ENCODE measurements at regions not wholly inside any gene's neighbourhood (a gene's known extent, or its start where the extent isn't known, plus 50 kb on each side); places are given as distances from the start of the nearest gene placed in this dataset.
"Not testable (repeated sequence)": the region's sequence is repeated elsewhere in the genome, so short reads cannot be mapped to it uniquely, and the experiment has no call there.

GRCh38 chr2:150255528-150255927 lies 231.9 kb downstream of the RND3 start:
- TF ChIP-seq CTCF (IDR thresholded peaks at IDR 0.05; ENCODE audit: low read depth, low read length), result no peak
- H3K4me3 ChIP-seq (replicated peaks in 1 of 2; ENCODE audit: low read depth in 2 of 2, low read length in 2 of 2), result no peak overlapping the region
- DNase-seq (ENCODE audit: low read depth in 2 of 2), result peak; percentile 39 to 60

DNA sequence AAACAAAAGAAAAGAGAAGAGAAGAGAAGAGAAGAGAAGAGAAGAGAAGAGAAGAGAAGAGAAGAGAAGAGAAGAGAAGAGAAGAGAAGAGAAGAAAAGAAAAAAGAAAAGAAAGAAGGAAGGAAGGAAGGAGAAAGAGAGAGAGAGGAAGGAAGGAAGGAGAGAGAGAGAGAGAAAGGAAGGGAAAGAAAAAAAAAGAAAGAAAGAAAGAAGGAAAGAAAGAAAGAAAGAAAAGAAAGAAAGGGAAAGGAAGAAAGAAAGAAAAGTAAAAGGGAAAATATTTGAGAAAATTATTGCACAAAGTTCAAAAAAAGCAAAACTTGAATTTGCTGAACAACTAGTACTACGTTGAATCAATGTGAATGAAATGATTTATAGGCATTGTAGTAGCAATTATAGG lies 237.7 kb downstream of the RND3 start:
- DNase-seq (ENCODE audit: low read depth in 2 of 2), result not testable (repeated sequence)

DNA sequence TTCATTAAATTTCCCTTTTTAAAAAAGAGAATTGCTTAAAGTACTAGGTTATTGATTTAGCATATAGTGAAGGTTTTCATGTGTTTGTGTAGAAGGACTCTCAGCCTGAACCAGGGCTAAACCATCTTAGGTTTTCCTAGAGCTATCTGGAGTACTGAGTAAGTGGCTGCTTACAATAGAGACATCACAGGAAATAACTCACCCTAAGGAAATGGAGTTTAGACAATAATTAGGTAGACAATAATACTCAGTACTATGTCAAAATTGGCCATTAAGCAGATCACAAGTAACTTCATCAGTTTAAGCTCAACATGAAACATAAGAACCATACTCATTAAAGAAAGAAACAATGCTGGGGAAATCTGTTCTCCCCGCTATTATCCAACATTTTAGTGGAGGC lies 240.0 kb downstream of the RND3 start:
- peak in 1 of 2 donors; percentile 19 for DNase-seq (ENCODE audit: low read depth in 2 of 2)
- TF ChIP-seq CTCF (IDR thresholded peaks at IDR 0.05; ENCODE audit: low read depth, low read length), result no peak
- no peak overlapping the region for H3K4me3 ChIP-seq (replicated peaks in 1 of 2; ENCODE audit: low read depth in 2 of 2, low read length in 2 of 2)

More for the DNA sequence above, 237.7 kb downstream of the RND3 start:
- not testable (repeated sequence) for H3K4me3 ChIP-seq (replicated peaks in 1 of 2; ENCODE audit: low read depth in 2 of 2, low read length in 2 of 2)

DNA sequence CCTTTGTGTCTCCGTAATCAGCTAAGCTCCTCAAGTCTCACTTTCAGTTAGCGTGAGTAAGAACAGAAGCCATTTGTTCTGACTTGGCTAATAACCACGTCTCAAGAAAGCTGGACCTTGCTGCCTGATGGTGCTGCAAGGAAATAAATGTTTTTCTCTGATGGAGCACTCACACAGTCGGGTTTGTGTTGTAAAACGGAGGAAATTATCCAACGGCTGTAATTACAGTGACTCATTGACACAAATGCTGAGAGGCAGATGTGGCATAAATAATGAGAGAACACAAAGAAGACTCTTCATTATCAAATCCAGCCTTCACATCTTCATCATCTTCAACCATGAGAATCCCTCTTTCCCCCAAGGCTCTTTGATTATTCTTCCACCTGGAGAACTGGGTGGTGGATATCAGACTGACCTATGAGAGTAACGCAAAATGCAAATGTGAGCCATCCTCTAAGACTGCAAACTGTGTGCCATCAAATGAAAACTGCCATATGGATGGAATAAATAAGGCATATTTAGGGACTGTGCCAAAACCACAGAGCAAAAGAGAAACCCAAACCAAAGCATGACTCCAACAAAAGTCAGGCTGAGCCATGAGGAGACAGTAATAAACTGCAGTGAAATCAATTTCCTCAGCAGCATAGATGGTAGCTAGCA lies 252.6 kb downstream of the RND3 start:
- H3K4me3 ChIP-seq (replicated peaks in 1 of 2; ENCODE audit: low read depth in 2 of 2, low read length in 2 of 2), result peak overlapping the region in 1 of 2 donors; percentile 14
- no peak for TF ChIP-seq CTCF (IDR thresholded peaks at IDR 0.05; ENCODE audit: low read depth, low read length)
- DNase-seq (ENCODE audit: low read depth in 2 of 2), result peak; percentile 72 to 77

DNA sequence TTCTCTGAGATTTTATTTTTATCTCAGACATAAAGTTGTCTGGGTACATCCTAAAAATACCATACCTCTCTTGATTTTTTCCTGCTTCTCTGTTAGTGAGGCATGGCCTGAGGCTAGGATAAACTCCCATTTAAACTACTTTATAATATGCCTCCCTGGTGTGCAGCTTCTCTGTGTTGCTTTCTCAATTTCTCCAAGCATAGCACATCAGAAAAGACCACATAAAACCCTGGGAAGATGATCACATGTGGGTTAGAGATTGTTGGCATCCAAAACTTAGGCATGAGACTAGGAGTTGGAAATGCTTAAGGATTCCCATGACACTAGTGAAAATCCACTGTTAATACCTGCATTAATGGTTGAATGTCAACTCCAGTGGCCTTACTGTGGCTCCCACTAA lies 254.6 kb downstream of the RND3 start:
- TF ChIP-seq CTCF (IDR thresholded peaks at IDR 0.05; ENCODE audit: low read depth, low read length), result no peak
- no peak for DNase-seq (ENCODE audit: low read depth in 2 of 2)
- no peak overlapping the region for H3K4me3 ChIP-seq (replicated peaks in 1 of 2; ENCODE audit: low read depth in 2 of 2, low read length in 2 of 2)

DNA sequence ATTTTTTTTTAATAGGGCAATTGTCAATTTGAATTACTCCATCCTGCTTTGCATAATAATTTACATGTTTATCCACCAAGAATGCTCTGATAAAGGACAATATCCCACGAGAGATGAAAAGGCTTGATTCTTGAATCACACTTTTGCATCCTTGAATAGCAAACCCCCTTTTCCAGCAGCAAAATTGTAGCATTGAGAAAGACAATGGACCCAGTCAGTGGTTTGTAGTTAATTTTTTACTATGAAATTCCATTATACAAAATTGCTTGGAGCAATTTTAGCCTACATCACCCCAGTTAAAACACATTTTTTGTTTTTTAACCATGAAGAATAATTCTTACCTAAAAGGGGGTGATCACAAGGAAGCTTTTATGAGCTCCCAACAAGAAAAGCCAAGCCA lies 255.1 kb downstream of the RND3 start:
- TF ChIP-seq CTCF (IDR thresholded peaks at IDR 0.05; ENCODE audit: low read depth, low read length), result no peak
- DNase-seq (ENCODE audit: low read depth in 2 of 2), result no peak
- no peak overlapping the region for H3K4me3 ChIP-seq (replicated peaks in 1 of 2; ENCODE audit: low read depth in 2 of 2, low read length in 2 of 2)

GRCh38 chr2:150230616-150231015 lies 256.9 kb downstream of the RND3 start:
- DNase-seq (ENCODE audit: low read depth in 2 of 2), result no peak
- no peak for TF ChIP-seq CTCF (IDR thresholded peaks at IDR 0.05; ENCODE audit: low read depth, low read length)
- H3K4me3 ChIP-seq (replicated peaks in 1 of 2; ENCODE audit: low read depth in 2 of 2, low read length in 2 of 2), result no peak overlapping the region

Data from cardiac fibroblast (primary cell).